ENCODE measurements at regions not wholly inside any gene's neighbourhood (a gene's known extent, or its start where the extent isn't known, plus 50 kb on each side); places are given as distances from the start of the nearest gene placed in this dataset.
"Not testable (repeated sequence)": the region's sequence is repeated elsewhere in the genome, so short reads cannot be mapped to it uniquely, and the experiment has no call there.

GRCh38 chr6:2579804-2580570 lies 170.7 kb downstream of the MYLK4 start:
- Histone ChIP-seq H3K4me1 (ENCODE audit: insufficient read depth, low read length) (0 out of 2 replicates have a peak, but pooled peaks cover 7% of the 10 kb centered on the region), H3K9ac (ENCODE audit: low read depth, low read length) (no peak overlapping the region), H3K36me3 (ENCODE audit: insufficient read depth, low read length) (no peaks in the 10 kb centered on the region), H3K9me3 (ENCODE audit: control insufficient read depth, insufficient read depth, low read length) (no peaks in the 10 kb centered on the region)

GRCh38 chr6:2579241-2579761 lies 171.4 kb downstream of the MYLK4 start:
- H3K9ac ChIP-seq (ENCODE audit: low read depth, low read length) = no peak overlapping the region
- H3K9me3 ChIP-seq (ENCODE audit: control insufficient read depth, insufficient read depth, low read length) = no peaks in the 10 kb centered on the region
- no peaks in the 10 kb centered on the region for H3K36me3 ChIP-seq (ENCODE audit: insufficient read depth, low read length)
- 0 out of 2 replicates have a peak, but pooled peaks cover 7% of the 10 kb centered on the region for H3K4me1 ChIP-seq (ENCODE audit: insufficient read depth, low read length)

- 0 out of 2 replicates have a peak, but pooled peaks cover 7% of the 10 kb centered on the region for H3K4me1 ChIP-seq (ENCODE audit: insufficient read depth, low read length)
- H3K36me3 ChIP-seq (ENCODE audit: insufficient read depth, low read length) = no peaks in the 10 kb centered on the region
- H3K9ac ChIP-seq (ENCODE audit: low read depth, low read length) = no peak overlapping the region
- no peaks in the 10 kb centered on the region for H3K9me3 ChIP-seq (ENCODE audit: control insufficient read depth, insufficient read depth, low read length)
Measured at GRCh38 chr6:2578767-2579166, 172.0 kb downstream of the MYLK4 start.

GRCh38 chr6:2576499-2576898 lies 174.2 kb downstream of the MYLK4 start:
- 0 out of 2 replicates have a peak, but pooled peaks cover 5% of the 10 kb centered on the region for H3K4me1 ChIP-seq (ENCODE audit: insufficient read depth, low read length)
- no peaks in the 10 kb centered on the region for H3K9me3 ChIP-seq (ENCODE audit: control insufficient read depth, insufficient read depth, low read length)
- H3K9ac ChIP-seq (ENCODE audit: low read depth, low read length) = no peak overlapping the region
- no peaks in the 10 kb centered on the region for H3K36me3 ChIP-seq (ENCODE audit: insufficient read depth, low read length)

GRCh38 chr6:2575236-2575635 lies 175.5 kb downstream of the MYLK4 start:
- Histone ChIP-seq H3K9me3 (ENCODE audit: control insufficient read depth, insufficient read depth, low read length) (no peaks in the 10 kb centered on the region), H3K4me1 (ENCODE audit: insufficient read depth, low read length) (no peaks in the 10 kb centered on the region), H3K36me3 (ENCODE audit: insufficient read depth, low read length) (no peaks in the 10 kb centered on the region), H3K9ac (ENCODE audit: low read depth, low read length) (no peak overlapping the region)

GRCh38 chr6:2569420-2569819 lies 181.3 kb downstream of the MYLK4 start:
- not testable (repeated sequence) for H3K9ac ChIP-seq (ENCODE audit: low read depth, low read length); H3K9me3 ChIP-seq (ENCODE audit: control insufficient read depth, insufficient read depth, low read length); H3K4me1 ChIP-seq (ENCODE audit: insufficient read depth, low read length); H3K36me3 ChIP-seq (ENCODE audit: insufficient read depth, low read length)

GRCh38 chr6:2566048-2566447 lies 184.7 kb downstream of the MYLK4 start:
- H3K36me3 ChIP-seq (ENCODE audit: insufficient read depth, low read length) = no peaks in the 10 kb centered on the region
- no peaks in the 10 kb centered on the region for H3K9me3 ChIP-seq (ENCODE audit: control insufficient read depth, insufficient read depth, low read length)
- H3K9ac ChIP-seq (ENCODE audit: low read depth, low read length) = no peak overlapping the region
- no peaks in the 10 kb centered on the region for H3K4me1 ChIP-seq (ENCODE audit: insufficient read depth, low read length)

- Histone ChIP-seq H3K9me3 (ENCODE audit: control insufficient read depth, insufficient read depth, low read length) (no peaks in the 10 kb centered on the region), H3K4me1 (ENCODE audit: insufficient read depth, low read length) (no peaks in the 10 kb centered on the region), H3K36me3 (ENCODE audit: insufficient read depth, low read length) (no peaks in the 10 kb centered on the region), H3K9ac (ENCODE audit: low read depth, low read length) (no peak overlapping the region)
Measured at GRCh38 chr6:2565499-2565898, 185.2 kb downstream of the MYLK4 start.

- no peaks in the 10 kb centered on the region for H3K4me1 ChIP-seq (ENCODE audit: insufficient read depth, low read length)
- H3K36me3 ChIP-seq (ENCODE audit: insufficient read depth, low read length) = no peaks in the 10 kb centered on the region
Measured at GRCh38 chr6:2563635-2564034, 187.1 kb downstream of the MYLK4 start.

GRCh38 chr6:2562721-2563451 lies 187.8 kb downstream of the MYLK4 start:
- Histone ChIP-seq H3K36me3 (ENCODE audit: insufficient read depth, low read length) (no peaks in the 10 kb centered on the region), H3K4me1 (ENCODE audit: insufficient read depth, low read length) (no peaks in the 10 kb centered on the region), H3K9ac (ENCODE audit: low read depth, low read length) (no peak overlapping the region), H3K9me3 (ENCODE audit: control insufficient read depth, insufficient read depth, low read length) (no peaks in the 10 kb centered on the region)

More at GRCh38 chr6:2563635-2564034, 187.1 kb downstream of the MYLK4 start:
- Histone ChIP-seq H3K9me3 (ENCODE audit: control insufficient read depth, insufficient read depth, low read length) (no peaks in the 10 kb centered on the region), H3K9ac (ENCODE audit: low read depth, low read length) (no peak overlapping the region)

GRCh38 chr6:2560917-2561698 lies 189.6 kb downstream of the MYLK4 start:
- Histone ChIP-seq H3K9ac (ENCODE audit: low read depth, low read length) (no peak overlapping the region), H3K36me3 (ENCODE audit: insufficient read depth, low read length) (no peaks in the 10 kb centered on the region), H3K9me3 (ENCODE audit: control insufficient read depth, insufficient read depth, low read length) (no peaks in the 10 kb centered on the region), H3K4me1 (ENCODE audit: insufficient read depth, low read length) (no peaks in the 10 kb centered on the region)

- no peak overlapping the region for H3K9ac ChIP-seq (ENCODE audit: low read depth, low read length)
- no peaks in the 10 kb centered on the region for H3K4me1 ChIP-seq (ENCODE audit: insufficient read depth, low read length)
- no peaks in the 10 kb centered on the region for H3K36me3 ChIP-seq (ENCODE audit: insufficient read depth, low read length)
- no peaks in the 10 kb centered on the region for H3K9me3 ChIP-seq (ENCODE audit: control insufficient read depth, insufficient read depth, low read length)
Measured at GRCh38 chr6:2560140-2560818, 190.4 kb downstream of the MYLK4 start.

- no peaks in the 10 kb centered on the region for H3K36me3 ChIP-seq (ENCODE audit: insufficient read depth, low read length)
- H3K9me3 ChIP-seq (ENCODE audit: control insufficient read depth, insufficient read depth, low read length) = no peaks in the 10 kb centered on the region
- H3K4me1 ChIP-seq (ENCODE audit: insufficient read depth, low read length) = no peaks in the 10 kb centered on the region
- H3K9ac ChIP-seq (ENCODE audit: low read depth, low read length) = no peak overlapping the region
Measured at GRCh38 chr6:2558861-2559801, 191.6 kb downstream of the MYLK4 start.

All from ES-I3 (cell line).